GM21786 (cell line): ENCODE measurements at regions not wholly inside any gene's neighbourhood (a gene's known extent, or its start where the extent isn't known, plus 50 kb on each side); places are given as distances from the start of the nearest gene placed in this dataset.

Experiments
- ATAC-seq: cut with Tn5 transposase; IDR thresholded peaks from one replicate; pipeline ENCODE4 v1.9.1; 2021; ENCODE audit not compliant: unreplicated experiment

GRCh38 chr7:21200503-21200902 is 227.4 kb upstream of the SP4 start:
- ATAC-seq: no peak

GRCh38 chr7:21214657-21215056 is 213.2 kb upstream of the SP4 start:
- no peak for ATAC-seq

GRCh38 chr7:21215307-21215706 is 212.6 kb upstream of the SP4 start:
- no peak for ATAC-seq

GRCh38 chr7:21217365-21217764 is 210.5 kb upstream of the SP4 start:
- no peak for ATAC-seq

GRCh38 chr7:21218155-21218554 is 209.7 kb upstream of the SP4 start:
- ATAC-seq: no peak

- ATAC-seq: no peak
These were observed 206.8 kb upstream of the SP4 start for GRCh38 chr7:21221130-21221529.

GRCh38 chr7:21238400-21239116 is 189.3 kb upstream of the SP4 start:
- no peak for ATAC-seq

- no peak for ATAC-seq
These were observed 184.6 kb upstream of the SP4 start for GRCh38 chr7:21243265-21243664.

- no peak for ATAC-seq
These were observed 176.6 kb upstream of the SP4 start for GRCh38 chr7:21251151-21251800.

GRCh38 chr7:21253740-21254687 is 173.9 kb upstream of the SP4 start:
- peak; percentile 74 for ATAC-seq

- ATAC-seq: no peak
These were observed 171.5 kb upstream of the SP4 start for GRCh38 chr7:21256310-21256877.

GRCh38 chr7:21260939-21261338 is 166.9 kb upstream of the SP4 start:
- no peak for ATAC-seq

GRCh38 chr7:21261627-21262594 is 166.0 kb upstream of the SP4 start:
- ATAC-seq: peak; percentile 92

GRCh38 chr7:21269021-21269420 is 158.9 kb upstream of the SP4 start:
- ATAC-seq: no peak

GRCh38 chr7:21276471-21277035 is 151.3 kb upstream of the SP4 start:
- ATAC-seq: no peak

- ATAC-seq: no peak
These were observed 148.9 kb upstream of the SP4 start for GRCh38 chr7:21278944-21279343.

- no peak for ATAC-seq
These were observed 146.7 kb upstream of the SP4 start for GRCh38 chr7:21281193-21281592.

GRCh38 chr7:21293771-21294170 is 134.1 kb upstream of the SP4 start:
- no peak for ATAC-seq

- no peak for ATAC-seq
These were observed 128.1 kb upstream of the SP4 start for GRCh38 chr7:21299766-21300165.

- no peak for ATAC-seq
These were observed 127.2 kb upstream of the SP4 start for GRCh38 chr7:21300692-21301091.
